HepG2 (cell line): ENCODE measurements at regions not wholly inside any gene's neighbourhood (a gene's known extent, or its start where the extent isn't known, plus 50 kb on each side); places are given as distances from the start of the nearest gene placed in this dataset.
"Not testable (repeated sequence)": the region's sequence is repeated elsewhere in the genome, so short reads cannot be mapped to it uniquely, and the experiment has no call there.

Experiments
- ATAC-seq: fragments of 200-7000 bp; cut with Tn5 transposase; 3 replicates; pipeline ENCODE4 v1.9.1; 2020; ENCODE audit warnings: mild to moderate bottlenecking, moderate library complexity
- BruUV-seq: library from RNA; stranded (reverse); fragments of 400-500 nt; replicated peaks from 2 replicates; lab custom pipeline; 2021; lab: Mats Ljungman, UMichigan
- CTCF ChIA-PET: fragments of 300-600 bp; formaldehyde crosslinking; extraction: SDS; loops from one replicate; lab custom pipeline; 2021; ENCODE audit warnings: low total read pairs, inconsistent platforms, low intra/inter-chr PET ratio; lab: Yijun Ruan, JAX
- POLR2A ChIA-PET: fragments of 350-600 bp; sonication (Branson Sonifier 250); formaldehyde crosslinking; loops from one replicate; lab custom pipeline; 2020; ENCODE audit warnings: antibody characterized with exemption, inconsistent platforms; lab: Yijun Ruan, JAX
- DNase-seq: peaks from one replicate; pipeline ENCODE4 v3.0.0-alpha.2; 2015; ENCODE audit warnings: low spot score
- FAIRE-seq: peaks from 3 replicates; lab custom pipeline; 2011; peaks lifted over from hg19 to GRCh38; lab: Jason Lieb, UNC
- H2AFZ ChIP-seq: one replicate; pipeline ENCODE4 v1.6.1; 2011; ENCODE audit warnings: low read length, inconsistent platforms
- H3K27ac ChIP-seq: fragments of 300-600 bp; 3 replicates; pipeline ENCODE4 v1.8.0; 2011; ENCODE audit warnings: mixed run types, mild to moderate bottlenecking, mixed read lengths, low read length, inconsistent platforms; ENCODE audit not compliant: insufficient read depth; ENCODE audit errors: extremely low read length
- H3K27me3 ChIP-seq, 2 experiments: fragments of 200-600 bp in 1 of 2; 2 replicates in 1 of 2; 3 replicates in 1 of 2; pipeline versions ENCODE4 v1.6.0 to v1.8.0; 2011; ENCODE audit warnings: low read length in 2 of 2, mild to moderate bottlenecking in 2 of 2, moderate library complexity in 2 of 2, inconsistent platforms in 1 of 2; ENCODE audit not compliant: insufficient read depth in 2 of 2, control insufficient read depth in 1 of 2
- H3K36me3 ChIP-seq, 2 experiments: fragments of 200-600 bp in 1 of 2; replicated peaks in 1 of 2; 2 replicates in 1 of 2; 3 replicates in 1 of 2; pipeline versions ENCODE4 v1.5.1 to v1.8.0; 2011; ENCODE audit warnings: low read length in 2 of 2, inconsistent platforms in 1 of 2; ENCODE audit not compliant: insufficient read depth in 2 of 2, control insufficient read depth in 1 of 2
- H3K4me1 ChIP-seq: 2 replicates; pipeline ENCODE4 v1.5.1; 2012; ENCODE audit warnings: low read length, inconsistent platforms; ENCODE audit not compliant: insufficient read depth
- H3K4me2 ChIP-seq: 2 replicates; pipeline ENCODE4 v1.6.0; 2011; ENCODE audit warnings: low read depth, low read length, inconsistent platforms
- H3K4me3 ChIP-seq, 3 experiments: fragments of 200-600 bp in 1 of 3; sonication (generic), shearing (Covaris generic) in 1 of 3; replicated peaks in 1 of 3; 2 replicates each; pipeline ENCODE4 v1.5.1; 2011 to 2016; ENCODE audit warnings: low read length in 3 of 3, inconsistent platforms in 2 of 3, low read depth in 2 of 3, mild to moderate bottlenecking in 2 of 3, control low read depth in 1 of 3, mixed read lengths in 1 of 3; ENCODE audit not compliant: insufficient read depth in 1 of 3
- H3K79me2 ChIP-seq: one replicate; pipeline ENCODE4 v1.6.1; 2011; ENCODE audit warnings: low read length, inconsistent platforms; ENCODE audit not compliant: insufficient read depth
- H3K9ac ChIP-seq: 2 replicates; pipeline ENCODE4 v1.6.0; 2011; ENCODE audit warnings: mild to moderate bottlenecking, low read depth, low read length, inconsistent platforms; ENCODE audit not compliant: insufficient read depth
- H3K9me3 ChIP-seq: 2 replicates; pipeline ENCODE4 v1.5.1; 2012; ENCODE audit warnings: mild to moderate bottlenecking, low read length
- H4K20me1 ChIP-seq: 2 replicates; pipeline ENCODE4 v1.6.0; 2011; ENCODE audit warnings: inconsistent platforms, mild to moderate bottlenecking, low read length, moderate library complexity; ENCODE audit not compliant: insufficient read depth
- WGBS: methylation state at CpG from one replicate; pipeline ENCODE4 v1.1.6; 2017; ENCODE audit warnings: low lambda C conversion rate; 5-methylcytosine and 5-hydroxymethylcytosine counted together
- in situ Hi-C: cut with HindIII; loops from 2 replicates; pipeline ENCODE4 v1.10.0; 2017; ENCODE audit warnings: low pct_unique_long_range_greater_than_20kb; ENCODE audit not compliant: extremely low pct_ligation_motif_present
- intact Hi-C: fragments of 100-400 bp; cut with micrococcal nuclease; formaldehyde crosslinking; loops from one replicate; pipeline ENCODE4 v1.10.0; 2022; ENCODE audit not compliant: unreplicated experiment

DNA sequence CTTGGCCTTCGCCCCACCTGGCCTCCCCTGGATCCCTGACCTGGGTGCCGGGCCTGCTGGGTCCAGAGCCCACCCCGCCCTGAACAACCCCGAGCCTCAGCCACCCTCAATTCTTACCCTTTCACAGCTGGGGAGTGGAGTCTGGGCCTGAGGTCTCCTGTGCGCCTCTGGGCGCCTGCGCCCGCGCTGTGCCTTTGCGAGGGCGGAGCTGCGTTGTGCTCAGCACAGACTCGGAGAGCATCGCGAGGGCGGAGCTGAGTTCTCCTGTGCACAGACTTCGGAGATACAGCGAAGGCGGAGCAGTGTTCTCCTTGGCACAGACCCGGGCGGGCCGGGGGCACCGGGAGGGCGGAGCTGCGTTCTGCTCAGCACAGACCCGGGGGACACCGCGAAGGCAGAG, 123.3 kb downstream of the PPIAL4E start:
- in situ Hi-C loops, H3K36me3 ChIP-seq, H3K9ac ChIP-seq, FAIRE-seq, H2AFZ ChIP-seq, POLR2A ChIA-PET, BruUV-seq, intact Hi-C loops, H3K4me1 ChIP-seq, H3K4me3 ChIP-seq, H3K79me2 ChIP-seq, H3K4me2 ChIP-seq, H4K20me1 ChIP-seq, DNase-seq, H3K27me3 ChIP-seq, H3K27ac ChIP-seq, CTCF ChIA-PET, H3K9me3 ChIP-seq: not testable (repeated sequence)
- no CpG with 5 or more reads among the region's 28 CpGs for WGBS
- peak; percentile 83 for ATAC-seq
